Suprapubic skin (tissue), 4 donors: ENCODE measurements at regions not wholly inside any gene's neighbourhood (a gene's known extent, or its start where the extent isn't known, plus 50 kb on each side); places are given as distances from the start of the nearest gene placed in this dataset.

Experiments
- CTCF ChIP-seq, 2 donors: fragments of 200-600 bp in 1 of 2; fragments of 450-650 bp in 1 of 2; sonication (generic) in 1 of 2; IDR thresholded peaks; one replicate each; pipeline ENCODE4 v1.5.1; 2016 to 2019; ENCODE audit warnings: antibody characterized with exemption in 2 of 2, mild to moderate bottlenecking in 1 of 2, moderate library complexity in 1 of 2
- EP300 ChIP-seq: sonication (generic); formaldehyde crosslinking; IDR thresholded peaks from one replicate; pipeline ENCODE4 v1.6.1; 2017; ENCODE audit warnings: antibody characterized with exemption
- POLR2A ChIP-seq, 2 donors: fragments of 450-650 bp; IDR thresholded peaks; one replicate each; pipeline ENCODE4 v1.6.1; 2017; ENCODE audit warnings: antibody characterized with exemption in 2 of 2, mild to moderate bottlenecking in 2 of 2, moderate library complexity in 2 of 2
- POLR2AphosphoS5 ChIP-seq, 3 donors: sonication (generic); formaldehyde crosslinking; IDR thresholded peaks; one replicate each; pipeline ENCODE4 v1.6.1; 2017; ENCODE audit warnings: antibody characterized with exemption in 3 of 3

GRCh38 chr2:39503277-39503676, 66.2 kb upstream of the MAP4K3 start:
- no peak for TF ChIP-seq CTCF (IDR thresholded peaks at IDR 0.05)
- TF ChIP-seq POLR2A (IDR thresholded peaks at IDR 0.05) = no peak
- no peak for TF ChIP-seq POLR2AphosphoS5 (IDR thresholded peaks at IDR 0.05)
- no peak for TF ChIP-seq EP300
